IMR-90 (cell line): ENCODE measurements at regions not wholly inside any gene's neighbourhood (a gene's known extent, or its start where the extent isn't known, plus 50 kb on each side); places are given as distances from the start of the nearest gene placed in this dataset.

Source experiments
- ATAC-seq: fragments of 200-7000 bp; cut with Tn5 transposase; 2 replicates; pipeline ENCODE4 v1.9.1; 2020; ENCODE audit warnings: low read depth, mild to moderate bottlenecking, moderate library complexity
- BruUV-seq: library from RNA; stranded (reverse); fragments of 400-500 nt; replicated peaks from 2 replicates; lab custom pipeline; 2021; lab: Mats Ljungman, UMichigan
- CTCF ChIA-PET: fragments of 300-600 bp; formaldehyde crosslinking; extraction: SDS; loops from one replicate; lab custom pipeline; 2021; ENCODE audit warnings: antibody characterized with exemption; lab: Yijun Ruan, JAX
- POLR2A ChIA-PET: fragments of 300-600 bp; sonication (Branson Sonifier 250); formaldehyde crosslinking; loops from one replicate; lab custom pipeline; 2022; ENCODE audit warnings: antibody characterized with exemption; ENCODE audit not compliant: unreplicated experiment; lab: Charles Lee
- DNase-seq: peaks from one replicate; pipeline ENCODE4 v3.0.0; 2013
- H2AFZ ChIP-seq: replicated peaks from 2 replicates; pipeline ENCODE3; 2013; ENCODE audit warnings: low read length, mild to moderate bottlenecking; ENCODE audit not compliant: poor library complexity
- H2AK5ac ChIP-seq: 2 replicates; pipeline ENCODE4 v1.6.1; 2013; ENCODE audit warnings: low read depth, low read length, inconsistent platforms
- H2AK9ac ChIP-seq: replicated peaks from 2 replicates; pipeline ENCODE3; 2013; ENCODE audit warnings: mild to moderate bottlenecking, low read depth, low read length, moderate library complexity; ENCODE audit not compliant: poor library complexity
- H2BK120ac ChIP-seq: 2 replicates; pipeline ENCODE4 v1.6.1; 2013; ENCODE audit warnings: low read depth, low read length, inconsistent platforms
- H2BK15ac ChIP-seq: 3 replicates; pipeline ENCODE4 v1.6.1; 2013; ENCODE audit warnings: low read depth, low read length, inconsistent platforms
- H2BK20ac ChIP-seq: 2 replicates; pipeline ENCODE4 v1.6.1; 2013; ENCODE audit warnings: low read depth, mild to moderate bottlenecking, inconsistent platforms, low read length, moderate library complexity
- H2BK5ac ChIP-seq: 2 replicates; pipeline ENCODE4 v1.6.1; 2013; ENCODE audit warnings: mild to moderate bottlenecking, low read depth, low read length, inconsistent platforms; ENCODE audit not compliant: poor library complexity, severe bottlenecking
- H3K14ac ChIP-seq: replicated peaks from 2 replicates; pipeline ENCODE4 v1.6.1; 2013; ENCODE audit warnings: low read depth, low read length, inconsistent platforms
- H3K18ac ChIP-seq: 2 replicates; pipeline ENCODE4 v1.6.1; 2013; ENCODE audit warnings: low read depth, low read length, control low read depth
- H3K23ac ChIP-seq: 2 replicates; pipeline ENCODE4 v1.6.1; 2013; ENCODE audit warnings: low read depth, low read length, inconsistent platforms
- H3K27ac ChIP-seq: 2 replicates; pipeline ENCODE4 v1.5.1; 2013; ENCODE audit warnings: mild to moderate bottlenecking, control low read depth, low read length; ENCODE audit not compliant: insufficient read depth
- H3K27me3 ChIP-seq: 2 replicates; pipeline ENCODE4 v1.6.1; 2013; ENCODE audit warnings: low read length; ENCODE audit not compliant: control insufficient read depth, insufficient read depth
- H3K36me3 ChIP-seq: 2 replicates; pipeline ENCODE4 v1.6.1; 2013; ENCODE audit warnings: low read length, mixed read lengths; ENCODE audit not compliant: control insufficient read depth, insufficient read depth
- H3K4ac ChIP-seq: 2 replicates; pipeline ENCODE4 v1.6.1; 2013; ENCODE audit warnings: low read depth, low read length, inconsistent platforms
- H3K4me1 ChIP-seq: 2 replicates; pipeline ENCODE4 v1.6.1; 2013; ENCODE audit warnings: low read length, mixed read lengths; ENCODE audit not compliant: control insufficient read depth, insufficient read depth
- H3K4me2 ChIP-seq: 2 replicates; pipeline ENCODE4 v1.6.1; 2013; ENCODE audit warnings: low read depth, mild to moderate bottlenecking, control low read depth, low read length, moderate library complexity
- H3K4me3 ChIP-seq: 2 replicates; pipeline ENCODE4 v1.5.1; 2013; ENCODE audit warnings: low read depth, mild to moderate bottlenecking, control low read depth, low read length, moderate library complexity; ENCODE audit not compliant: insufficient read depth
- H3K56ac ChIP-seq: 2 replicates; pipeline ENCODE4 v1.6.1; 2013; ENCODE audit warnings: low read length, inconsistent platforms; ENCODE audit not compliant: insufficient read depth; ENCODE audit errors: extremely low read depth
- H3K79me1 ChIP-seq, 2 experiments: 2 replicates each; pipeline ENCODE4 v1.6.1; 2013; ENCODE audit warnings: low read length in 2 of 2, inconsistent platforms in 1 of 2, low read depth in 1 of 2
- H3K9ac ChIP-seq: 2 replicates; pipeline ENCODE4 v1.6.1; 2013; ENCODE audit warnings: low read depth, low read length, control low read depth
- H3K9me1 ChIP-seq: 2 replicates; pipeline ENCODE4 v1.6.1; 2013; ENCODE audit warnings: low read length, inconsistent platforms; ENCODE audit not compliant: insufficient read depth
- H3K9me3 ChIP-seq: 2 replicates; pipeline ENCODE4 v1.6.1; 2013; ENCODE audit warnings: low read length; ENCODE audit not compliant: control insufficient read depth, insufficient read depth
- H4K20me1 ChIP-seq: 2 replicates; pipeline ENCODE4 v1.6.1; 2013; ENCODE audit warnings: low read length, inconsistent platforms; ENCODE audit not compliant: insufficient read depth
- H4K5ac ChIP-seq: 2 replicates; pipeline ENCODE4 v1.6.1; 2013; ENCODE audit warnings: mild to moderate bottlenecking, low read depth, low read length, control low read depth
- H4K8ac ChIP-seq, 2 experiments: 2 replicates each; pipeline ENCODE4 v1.6.1; 2013; ENCODE audit warnings: low read depth in 2 of 2, low read length in 2 of 2, control low read depth in 1 of 2, inconsistent platforms in 1 of 2
- H4K91ac ChIP-seq: 2 replicates; pipeline ENCODE4 v1.6.1; 2013; ENCODE audit warnings: low read depth, low read length, inconsistent platforms; ENCODE audit not compliant: insufficient read depth
- BHLHE40 ChIP-seq: fragments of 150-350 bp; IDR thresholded peaks from 2 replicates; pipeline ENCODE4 v1.6.1; 2016; ENCODE audit warnings: mild to moderate bottlenecking, low read depth, low read length
- CEBPB ChIP-seq: IDR thresholded peaks from 2 replicates; pipeline ENCODE4 v1.6.1; 2012; ENCODE audit warnings: low read depth, low read length, improper control_type of control experiment
- CHD1 ChIP-seq: IDR thresholded peaks from 2 replicates; pipeline ENCODE4 v1.6.1; 2012; ENCODE audit warnings: low read depth, low read length, improper control_type of control experiment
- CTCF ChIP-seq: conservative IDR thresholded peaks from 2 replicates; pipeline ENCODE4 v1.5.1; 2012; ENCODE audit warnings: mild to moderate bottlenecking, low read depth, low read length, improper control_type of control experiment
- ELK1 ChIP-seq: fragments of 150-350 bp; IDR thresholded peaks from 2 replicates; pipeline ENCODE4 v1.6.1; 2016; ENCODE audit warnings: low read depth, mild to moderate bottlenecking, low read length, moderate library complexity, borderline replicate concordance
- FOS ChIP-seq: fragments of 150-350 bp; IDR thresholded peaks from 2 replicates; pipeline ENCODE4 v1.6.1; 2016; ENCODE audit warnings: low read depth, low read length
- MAFK ChIP-seq: IDR thresholded peaks from 2 replicates; pipeline ENCODE4 v1.6.1; 2012; ENCODE audit warnings: low read depth, low read length, improper control_type of control experiment
- MAZ ChIP-seq: IDR thresholded peaks from 2 replicates; pipeline ENCODE4 v1.6.1; 2012; ENCODE audit warnings: low read depth, mild to moderate bottlenecking, low read length, improper control_type of control experiment, moderate library complexity, borderline replicate concordance
- MXI1 ChIP-seq: IDR thresholded peaks from 2 replicates; pipeline ENCODE4 v1.6.1; 2012; ENCODE audit warnings: low read depth, mild to moderate bottlenecking, low read length, moderate library complexity, borderline replicate concordance
- NFE2L2 ChIP-seq: fragments of 150-350 bp; IDR thresholded peaks from 2 replicates; pipeline ENCODE4 v1.6.1; 2016; ENCODE audit warnings: low read depth, mild to moderate bottlenecking, low read length
- POLR2A ChIP-seq: IDR thresholded peaks from 2 replicates; pipeline ENCODE4 v1.6.1; 2012; ENCODE audit warnings: mild to moderate bottlenecking, low read depth, low read length
- RCOR1 ChIP-seq: IDR thresholded peaks from 2 replicates; pipeline ENCODE4 v1.6.1; 2012; ENCODE audit warnings: mild to moderate bottlenecking, low read length, improper control_type of control experiment; ENCODE audit not compliant: insufficient replicate concordance
- RFX5 ChIP-seq: IDR thresholded peaks from 2 replicates; pipeline ENCODE4 v1.8.0; 2012; ENCODE audit warnings: low read depth, mild to moderate bottlenecking, low read length, moderate library complexity
- SMC3 ChIP-seq: fragments of 150-350 bp; IDR thresholded peaks from 2 replicates; pipeline ENCODE4 v1.6.1; 2016; ENCODE audit warnings: low read depth, mild to moderate bottlenecking, antibody characterized with exemption, low read length, moderate library complexity
- USF2 ChIP-seq: fragments of 150-350 bp; IDR thresholded peaks from 2 replicates; pipeline ENCODE4 v1.6.1; 2017; ENCODE audit warnings: mild to moderate bottlenecking, antibody characterized with exemption, low read length, low read depth
- WGBS, 2 experiments: methylation state at CpG; one replicate each; pipeline versions ENCODE4 v1.1.5 to v1.1.7; 2013; ENCODE audit warnings: missing lambda C conversion rate in 2 of 2; ENCODE audit not compliant: insufficient read length in 1 of 2; ENCODE audit errors: extremely low coverage in 2 of 2; 5-methylcytosine and 5-hydroxymethylcytosine counted together
- dilution Hi-C: fragments of 300-500 bp; cut with HindIII; formaldehyde crosslinking; loops from one replicate; pipeline ENCODE4 v1.14.3; 2018; ENCODE audit warnings: low sequenced_read_pairs; ENCODE audit not compliant: unreplicated experiment
- in situ Hi-C: fragments of 300-500 bp; cut with MboI; formaldehyde crosslinking; loops from 3 replicates; pipeline ENCODE4 v1.14.3; 2019; ENCODE audit warnings: low sequenced_read_pairs, inconsistent platforms, mixed read lengths
- intact Hi-C: fragments of 100-400 bp; cut with micrococcal nuclease; formaldehyde crosslinking; loops from 2 replicates; pipeline ENCODE4 v1.10.0; 2022

GRCh38 chr2:208565690-208566416 is 159.3 kb downstream of the PTH2R start:
- CTCF ChIA-PET: no interaction called here
- no peak overlapping the region for H4K8ac ChIP-seq

More at GRCh38 chr2:208565690-208566416, 159.3 kb downstream of the PTH2R start:
- H3K18ac ChIP-seq: no peak overlapping the region
- no peak overlapping the region for H2BK20ac ChIP-seq
- H3K27me3 ChIP-seq: no peaks in the 10 kb centered on the region
- no peak overlapping the region for H4K91ac ChIP-seq
- peaks cover 15% of the 10 kb centered on the region for H3K9me3 ChIP-seq
- no peaks in the 10 kb centered on the region for H3K9me1 ChIP-seq
- TF ChIP-seq MXI1 (no peak), RCOR1 (no peak), NFE2L2 (no peak), SMC3 (no peak), MAFK (no peak), USF2 (no peak), CTCF (no peak), ELK1 (no peak), MAZ (no peak), CEBPB (no peak), CHD1 (no peak), BHLHE40 (no peak), FOS (no peak), RFX5 (no peak), POLR2A (no peak)
- H2AK9ac ChIP-seq: no peak overlapping the region
- POLR2A ChIA-PET: no interaction called here
- no peak for ATAC-seq
- H3K79me1 ChIP-seq: no peaks in the 10 kb centered on the region
- H4K5ac ChIP-seq: no peak overlapping the region
- H3K14ac ChIP-seq: no peak overlapping the region
- no peak overlapping the region for H3K4me2 ChIP-seq
- no peak overlapping the region for H2BK15ac ChIP-seq
- no peak overlapping the region for H2AFZ ChIP-seq
- dilution Hi-C loops (no loop called here), intact Hi-C loops (no loop called here), in situ Hi-C loops (no loop called here)
- no peak overlapping the region for H2BK5ac ChIP-seq
- no peak overlapping the region for H3K9ac ChIP-seq
- H3K4ac ChIP-seq: no peak overlapping the region
- no peak overlapping the region for H2BK120ac ChIP-seq
- no peak overlapping the region for H3K27ac ChIP-seq
- H3K4me1 ChIP-seq: no peaks in the 10 kb centered on the region
- H4K20me1 ChIP-seq: no peaks in the 10 kb centered on the region
- H2AK5ac ChIP-seq: no peak overlapping the region
- H3K36me3 ChIP-seq: no peaks in the 10 kb centered on the region
- 33% methylated on average over 1 of the region's 8 CpGs; no CpG with 5 or more reads in 1 of the 2 experiments for WGBS, 2 experiments
- no peak overlapping the region for H3K4me3 ChIP-seq
- no TSS peak for BruUV-seq
- no peak overlapping the region for H3K23ac ChIP-seq
- H3K56ac ChIP-seq: no peak overlapping the region
- no peak for DNase-seq
